H1 (cell line): ENCODE measurements at regions not wholly inside any gene's neighbourhood (a gene's known extent, or its start where the extent isn't known, plus 50 kb on each side); places are given as distances from the start of the nearest gene placed in this dataset.

Source experiments
- EGR1 ChIP-seq: IDR thresholded peaks from 2 replicates; pipeline ENCODE4 v1.6.1; 2011; ENCODE audit warnings: low read depth, low read length, borderline replicate concordance
- TCF12 ChIP-seq: IDR thresholded peaks from 2 replicates; pipeline ENCODE4 v1.6.1; 2011; ENCODE audit warnings: low read depth, mild to moderate bottlenecking, low read length

GRCh38 chr4:138444260-138444659, 202.1 kb upstream of the SLC7A11 start (continued):
- TF ChIP-seq TCF12 (no peak), EGR1 (no peak)
